Fibroblast of the aortic adventitia (primary cell): ENCODE measurements at regions not wholly inside any gene's neighbourhood (a gene's known extent, or its start where the extent isn't known, plus 50 kb on each side); places are given as distances from the start of the nearest gene placed in this dataset.
"Not testable (repeated sequence)": the region's sequence is repeated elsewhere in the genome, so short reads cannot be mapped to it uniquely, and the experiment has no call there.

Experiments used
- DNase-seq: peaks from one replicate; pipeline ENCODE4 v3.0.0-alpha.2; 2010; ENCODE audit warnings: low read depth
- H3K4me3 ChIP-seq: 2 replicates; pipeline ENCODE4 v1.5.1; 2011; ENCODE audit warnings: low read depth, mild to moderate bottlenecking, control low read depth, low read length, moderate library complexity
- TF ChIP-seq, protein P1 (sequence below): IDR thresholded peaks from 2 replicates; pipeline ENCODE4 v1.5.1; 2011; ENCODE audit warnings: mild to moderate bottlenecking, low read length, control low read depth, inconsistent platforms; ENCODE audit not compliant: insufficient read depth

DNA sequence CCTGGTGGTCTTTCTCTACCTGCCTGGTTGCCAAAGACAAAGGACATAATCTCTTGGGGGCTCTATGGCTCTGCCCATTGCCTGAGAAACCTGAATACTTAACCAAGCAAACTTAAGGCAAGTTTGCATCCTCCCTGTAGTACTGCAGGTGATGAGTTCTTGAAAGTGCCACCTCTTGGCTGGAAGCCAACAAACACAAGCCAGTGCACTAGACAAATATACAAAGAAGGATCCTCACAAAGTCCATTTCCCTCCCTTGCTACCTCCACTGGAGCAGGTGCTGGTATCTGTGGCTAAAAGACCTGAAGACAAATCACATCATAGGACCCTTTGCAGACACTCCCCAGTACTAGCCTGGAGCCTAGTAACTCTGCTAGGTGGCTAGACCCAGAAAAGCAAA is 772.3 kb downstream of the SI start:
- H3K4me3 ChIP-seq, result no peak overlapping the region
- no peak for DNase-seq
- TF ChIP-seq, protein P1, sequence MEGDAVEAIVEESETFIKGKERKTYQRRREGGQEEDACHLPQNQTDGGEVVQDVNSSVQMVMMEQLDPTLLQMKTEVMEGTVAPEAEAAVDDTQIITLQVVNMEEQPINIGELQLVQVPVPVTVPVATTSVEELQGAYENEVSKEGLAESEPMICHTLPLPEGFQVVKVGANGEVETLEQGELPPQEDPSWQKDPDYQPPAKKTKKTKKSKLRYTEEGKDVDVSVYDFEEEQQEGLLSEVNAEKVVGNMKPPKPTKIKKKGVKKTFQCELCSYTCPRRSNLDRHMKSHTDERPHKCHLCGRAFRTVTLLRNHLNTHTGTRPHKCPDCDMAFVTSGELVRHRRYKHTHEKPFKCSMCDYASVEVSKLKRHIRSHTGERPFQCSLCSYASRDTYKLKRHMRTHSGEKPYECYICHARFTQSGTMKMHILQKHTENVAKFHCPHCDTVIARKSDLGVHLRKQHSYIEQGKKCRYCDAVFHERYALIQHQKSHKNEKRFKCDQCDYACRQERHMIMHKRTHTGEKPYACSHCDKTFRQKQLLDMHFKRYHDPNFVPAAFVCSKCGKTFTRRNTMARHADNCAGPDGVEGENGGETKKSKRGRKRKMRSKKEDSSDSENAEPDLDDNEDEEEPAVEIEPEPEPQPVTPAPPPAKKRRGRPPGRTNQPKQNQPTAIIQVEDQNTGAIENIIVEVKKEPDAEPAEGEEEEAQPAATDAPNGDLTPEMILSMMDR, result no peak

DNA sequence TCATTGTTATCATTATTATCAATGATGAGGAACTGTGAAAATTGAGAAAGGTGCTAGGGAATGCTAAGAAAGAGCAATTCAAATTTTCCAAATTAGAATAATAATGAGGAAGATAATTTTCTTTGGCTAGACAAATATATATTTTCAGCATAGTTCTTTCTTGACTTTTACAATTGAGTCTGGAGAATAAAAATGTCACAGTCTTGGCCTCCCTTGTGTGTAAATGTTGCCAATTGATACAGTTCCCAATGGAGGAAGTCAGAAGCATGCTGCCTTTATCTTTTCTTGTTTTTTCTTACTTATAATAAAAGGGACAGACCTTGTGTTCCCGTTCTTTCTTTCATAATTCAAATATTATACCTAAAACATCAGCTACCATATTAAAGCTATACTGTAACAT is 774.4 kb downstream of the SI start:
- TF ChIP-seq, protein P1, result no peak
- DNase-seq, result no peak
- H3K4me3 ChIP-seq, result no peak overlapping the region

DNA sequence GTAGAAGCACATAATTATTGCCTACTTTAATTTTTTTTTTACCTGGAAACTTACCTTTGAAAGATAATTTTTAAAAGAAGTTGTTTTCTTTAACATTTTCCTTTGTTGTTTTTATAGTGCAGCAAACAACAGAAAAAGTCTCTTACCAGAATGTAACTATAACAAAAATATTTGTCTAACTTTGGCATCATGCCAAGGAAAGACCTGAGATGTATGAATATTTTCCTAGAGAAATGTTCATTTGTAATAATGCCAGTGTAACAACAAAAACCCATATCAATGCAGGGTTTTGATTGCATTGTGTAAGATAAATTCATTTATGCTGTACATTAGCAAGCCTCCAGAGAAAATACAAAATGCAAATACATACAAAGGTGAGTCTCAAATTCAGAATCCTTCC is 775.7 kb downstream of the SI start:
- H3K4me3 ChIP-seq, result no peak overlapping the region
- no peak for DNase-seq
- TF ChIP-seq, protein P1, result no peak

DNA sequence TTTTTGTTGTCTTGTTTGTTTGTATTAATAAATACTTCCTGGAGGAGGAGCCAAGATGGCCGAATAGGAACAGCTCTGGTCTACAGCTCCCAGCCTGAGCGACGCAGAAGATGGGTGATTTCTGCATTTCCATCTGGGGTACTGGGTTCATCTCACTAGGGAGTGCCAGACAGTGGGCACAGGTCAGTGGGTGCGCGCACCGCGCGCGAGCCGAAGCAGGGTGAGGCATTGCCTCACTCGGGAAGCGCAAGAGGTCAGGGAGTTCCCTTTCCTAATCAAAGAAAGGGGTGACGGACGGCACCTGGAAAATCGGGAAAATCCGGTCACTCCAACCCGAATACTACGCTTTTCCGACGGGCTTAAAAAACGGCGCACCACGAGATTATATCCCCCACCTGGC is 786.8 kb downstream of the SI start:
- DNase-seq, H3K4me3 ChIP-seq: not testable (repeated sequence)

DNA sequence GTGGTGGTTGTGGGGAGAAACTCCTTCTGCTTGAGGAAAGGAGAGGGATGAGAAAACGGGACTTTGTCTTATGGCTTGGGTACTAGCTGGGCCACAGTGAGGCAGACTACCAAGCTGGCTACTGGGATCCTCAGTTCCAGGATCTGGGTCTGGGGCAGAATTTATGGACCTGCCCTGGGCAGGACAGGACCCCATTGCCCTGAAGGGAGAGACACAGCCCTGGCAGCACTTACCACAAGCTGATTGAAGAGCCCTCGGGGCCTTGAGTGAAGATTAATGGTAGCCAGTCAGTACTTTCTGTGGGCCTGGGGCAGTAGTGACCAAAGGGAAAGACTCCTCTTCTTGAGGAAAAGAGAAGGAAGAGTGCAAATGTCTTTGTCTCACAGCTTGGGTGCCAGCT is 799.7 kb downstream of the SI start:
- H3K4me3 ChIP-seq, result no peak overlapping the region
- no peak for DNase-seq
- TF ChIP-seq, protein P1, result no peak

DNA sequence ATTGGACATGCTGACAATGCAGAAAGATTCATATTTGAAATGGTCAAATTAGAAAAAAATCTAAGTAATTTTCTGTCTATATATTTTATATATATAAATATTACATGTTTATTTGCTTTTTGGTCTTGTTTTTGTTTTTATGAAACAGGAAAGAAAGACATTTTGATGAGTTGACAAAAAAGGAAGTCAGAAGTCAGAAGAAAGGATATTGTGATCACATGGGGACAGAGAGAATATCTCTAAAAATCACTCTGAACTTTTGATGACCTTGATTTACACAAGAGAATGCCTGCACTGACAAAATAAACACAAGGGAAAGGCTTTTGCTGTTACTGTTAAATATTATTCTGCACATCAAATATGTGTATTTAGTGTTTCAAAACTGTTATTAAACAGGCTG is 811.2 kb downstream of the SI start:
- TF ChIP-seq, protein P1, result no peak
- DNase-seq, result no peak
- H3K4me3 ChIP-seq, result no peak overlapping the region

DNA sequence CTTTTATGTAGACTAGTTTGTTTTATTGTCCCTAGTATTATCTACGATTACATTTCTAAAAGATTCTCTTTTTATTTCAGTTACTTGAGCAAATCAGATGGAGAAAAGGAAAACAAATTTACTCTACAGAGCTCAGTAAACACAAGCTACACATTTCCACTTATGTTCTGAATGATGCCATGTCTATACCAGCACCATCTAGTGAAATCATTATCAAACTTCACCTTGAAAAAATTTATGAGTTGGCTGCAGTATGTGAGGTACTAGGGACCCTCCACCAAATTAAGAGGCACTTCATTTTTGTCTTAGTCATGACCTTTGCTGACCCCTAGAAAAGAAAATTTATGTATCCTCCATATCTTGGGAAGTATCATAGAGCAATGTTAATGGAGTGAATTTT is 827.4 kb downstream of the SI start:
- no peak for DNase-seq
- TF ChIP-seq, protein P1, result no peak

DNA sequence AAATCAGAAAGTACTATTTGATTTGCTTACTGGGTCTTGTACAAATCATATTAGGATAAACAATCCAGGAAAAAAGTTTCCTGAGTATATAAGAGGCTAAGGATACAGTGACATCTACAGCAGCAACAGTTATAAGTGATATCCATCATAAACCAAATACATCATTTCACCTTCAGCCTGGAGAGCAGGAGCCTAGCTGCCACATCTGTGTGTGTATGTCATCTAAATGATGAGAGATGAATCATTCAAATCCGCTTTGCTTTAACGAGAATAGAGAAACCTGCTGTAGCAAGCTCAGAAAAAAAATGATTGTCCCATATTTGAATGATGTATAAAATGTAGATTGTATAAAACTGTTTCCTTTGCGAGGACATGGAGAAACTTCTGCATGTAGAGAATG is 841.4 kb downstream of the SI start:
- TF ChIP-seq, protein P1, result no peak
- no peak for DNase-seq
- no peak overlapping the region for H3K4me3 ChIP-seq

More for the DNA sequence above, 827.4 kb downstream of the SI start:
- H3K4me3 ChIP-seq, result no peak overlapping the region
